HG03342 (cell line): ENCODE measurements at regions not wholly inside any gene's neighbourhood (a gene's known extent, or its start where the extent isn't known, plus 50 kb on each side); places are given as distances from the start of the nearest gene placed in this dataset.

Experiments used
- ATAC-seq: cut with Tn5 transposase; IDR thresholded peaks from one replicate; pipeline ENCODE4 v1.9.1; 2021; ENCODE audit warnings: mild to moderate bottlenecking, moderate library complexity; ENCODE audit not compliant: unreplicated experiment

- no peak for ATAC-seq
Measured at GRCh38 chr6:170022827-170023619, 267.9 kb downstream of the DLL1 start.

DNA sequence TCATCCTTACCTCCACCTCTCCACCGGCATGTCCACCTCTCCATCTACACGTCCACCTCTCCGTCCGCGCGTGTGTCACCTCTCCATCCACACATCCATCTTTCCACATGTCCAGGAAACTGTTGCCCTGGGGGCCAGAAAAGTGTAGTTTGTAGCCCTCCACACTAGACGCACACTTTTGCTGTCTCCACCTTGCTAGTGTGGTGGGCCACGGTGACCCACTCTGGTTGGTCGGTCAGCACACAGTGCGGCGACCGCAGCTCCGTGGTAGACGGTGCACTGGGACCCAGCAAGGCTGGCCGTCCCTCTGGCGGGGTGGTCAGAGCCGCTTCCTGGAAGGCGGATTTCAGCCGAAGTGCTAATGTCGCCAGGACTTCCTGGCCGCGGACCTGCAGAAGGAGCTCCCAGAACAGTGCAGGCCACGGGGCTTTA, 268.6 kb downstream of the DLL1 start:
- ATAC-seq: no peak

GRCh38 chr6:170021579-170021978, 269.3 kb downstream of the DLL1 start:
- ATAC-seq: no peak

DNA sequence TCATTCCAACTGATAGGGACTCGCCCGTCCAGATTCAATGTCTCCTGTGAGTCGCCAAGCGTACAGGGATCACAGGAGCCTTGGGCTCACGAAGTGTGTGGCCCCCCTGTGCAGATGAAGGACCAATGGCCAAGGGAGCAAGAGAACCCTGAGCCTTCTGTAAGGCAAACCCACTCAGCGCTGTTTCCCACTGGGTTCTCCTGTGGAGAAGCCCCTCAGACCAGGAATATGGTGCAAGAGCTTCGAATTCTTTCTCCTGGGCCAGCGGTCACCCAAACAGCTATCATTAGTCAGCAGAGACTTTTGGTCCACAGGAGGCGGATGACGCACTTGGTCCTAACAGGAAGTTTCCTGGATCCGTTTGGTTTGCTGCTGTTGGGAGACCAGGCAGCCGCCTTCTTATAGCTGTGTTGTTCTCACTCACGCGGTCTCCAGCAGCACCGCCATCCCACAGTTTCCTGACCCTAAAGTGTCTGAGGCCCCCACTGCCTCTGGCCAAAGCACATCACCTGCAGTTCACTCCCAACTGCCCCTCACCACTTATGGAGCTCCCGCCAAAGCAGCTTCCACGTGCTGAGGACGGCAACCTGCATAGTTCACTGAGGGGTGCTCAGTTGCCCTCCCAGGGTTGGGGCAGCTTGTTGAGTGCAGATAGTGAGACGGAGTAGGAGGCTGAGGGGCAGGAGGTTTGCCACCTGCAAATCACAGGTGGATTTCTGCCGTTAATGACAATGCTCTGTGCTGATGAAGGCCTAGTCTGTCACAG, 268.6 kb downstream of the ERMARD start:
- ATAC-seq: no peak

DNA sequence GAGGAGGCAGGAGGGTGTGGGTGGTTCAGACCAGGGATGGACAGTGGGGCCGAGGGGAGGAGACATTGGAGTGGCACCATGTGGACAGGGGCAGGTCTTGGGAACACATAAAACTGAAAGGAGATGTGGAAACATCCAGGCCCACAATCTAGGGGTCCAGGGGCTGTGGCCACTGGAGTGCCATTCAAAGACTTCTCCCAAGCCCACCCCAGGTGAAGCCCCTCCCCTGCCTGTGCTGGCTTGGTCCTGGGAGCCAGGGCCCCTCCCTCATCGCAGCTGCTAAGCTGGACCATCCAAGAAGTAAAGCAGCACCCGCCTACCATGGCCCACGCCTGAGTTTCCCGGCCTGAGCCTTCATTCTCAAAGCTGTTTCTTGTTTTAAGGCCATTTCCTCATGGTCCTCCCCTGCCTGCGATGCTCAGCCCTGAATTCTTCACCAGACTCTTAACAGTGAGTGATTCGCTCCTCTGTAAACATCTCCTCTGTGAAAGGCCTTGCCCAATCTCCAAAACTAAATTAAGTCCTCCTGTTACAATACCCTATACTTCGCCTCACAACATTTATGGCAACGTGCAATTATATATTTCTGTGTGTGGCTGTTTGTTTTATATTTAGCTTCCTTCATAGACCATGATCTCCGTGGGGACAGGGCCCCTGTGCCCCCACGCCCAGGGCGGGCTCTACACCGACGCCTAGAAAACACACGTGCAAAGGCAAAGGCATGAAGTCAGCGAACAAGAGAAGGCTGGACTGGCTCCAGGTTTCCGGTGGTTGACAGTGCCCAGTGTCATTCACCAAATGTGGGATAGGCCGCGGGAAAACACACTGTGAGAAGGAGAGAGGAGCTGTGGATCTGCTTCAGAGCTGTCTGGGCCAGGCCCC, 267.8 kb downstream of the ERMARD start:
- ATAC-seq: no peak

DNA sequence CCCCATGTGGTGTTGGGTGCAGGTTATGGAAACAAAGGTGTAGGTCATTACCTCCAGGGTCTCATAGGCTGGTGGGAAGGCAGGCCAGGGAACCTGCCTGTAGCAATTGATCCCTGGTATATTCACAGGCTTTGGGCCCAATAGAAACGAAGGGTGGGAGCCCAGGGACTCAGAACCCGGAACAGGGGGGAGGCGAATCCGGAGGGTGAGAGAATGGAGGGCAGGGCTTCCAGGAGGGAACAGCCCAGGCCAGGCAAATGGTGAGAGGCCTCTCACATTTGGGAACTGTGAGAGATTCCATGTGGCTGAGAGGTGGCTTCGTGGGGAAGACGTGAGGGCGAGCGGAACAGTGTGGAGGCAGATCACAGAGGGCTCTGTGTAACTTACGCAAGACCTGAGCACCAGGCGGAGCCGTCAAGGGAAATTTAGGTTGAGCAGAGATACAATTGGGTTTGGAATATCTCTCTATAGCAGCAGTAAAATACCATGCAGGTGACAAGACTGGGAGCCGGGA, 267.1 kb downstream of the ERMARD start:
- no peak for ATAC-seq

GRCh38 chr6:170017603-170018320, 266.3 kb downstream of the ERMARD start:
- ATAC-seq: no peak

- ATAC-seq: no peak
Measured at GRCh38 chr6:170013815-170014214, 262.4 kb downstream of the ERMARD start.

DNA sequence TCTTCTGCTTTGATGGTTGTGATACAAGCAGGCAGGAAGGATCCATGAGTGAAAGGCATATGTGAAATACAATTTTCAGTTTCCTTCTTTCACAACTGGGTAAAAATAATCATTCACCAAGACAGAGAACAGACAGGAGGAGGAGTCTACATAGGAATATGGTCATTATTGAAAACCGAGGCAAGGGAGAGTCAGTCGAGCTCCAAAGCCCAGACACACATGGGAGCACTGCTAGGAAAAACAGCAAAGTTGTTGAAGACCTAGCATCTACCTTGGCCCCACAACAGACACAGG, 260.6 kb downstream of the ERMARD start:
- no peak for ATAC-seq

DNA sequence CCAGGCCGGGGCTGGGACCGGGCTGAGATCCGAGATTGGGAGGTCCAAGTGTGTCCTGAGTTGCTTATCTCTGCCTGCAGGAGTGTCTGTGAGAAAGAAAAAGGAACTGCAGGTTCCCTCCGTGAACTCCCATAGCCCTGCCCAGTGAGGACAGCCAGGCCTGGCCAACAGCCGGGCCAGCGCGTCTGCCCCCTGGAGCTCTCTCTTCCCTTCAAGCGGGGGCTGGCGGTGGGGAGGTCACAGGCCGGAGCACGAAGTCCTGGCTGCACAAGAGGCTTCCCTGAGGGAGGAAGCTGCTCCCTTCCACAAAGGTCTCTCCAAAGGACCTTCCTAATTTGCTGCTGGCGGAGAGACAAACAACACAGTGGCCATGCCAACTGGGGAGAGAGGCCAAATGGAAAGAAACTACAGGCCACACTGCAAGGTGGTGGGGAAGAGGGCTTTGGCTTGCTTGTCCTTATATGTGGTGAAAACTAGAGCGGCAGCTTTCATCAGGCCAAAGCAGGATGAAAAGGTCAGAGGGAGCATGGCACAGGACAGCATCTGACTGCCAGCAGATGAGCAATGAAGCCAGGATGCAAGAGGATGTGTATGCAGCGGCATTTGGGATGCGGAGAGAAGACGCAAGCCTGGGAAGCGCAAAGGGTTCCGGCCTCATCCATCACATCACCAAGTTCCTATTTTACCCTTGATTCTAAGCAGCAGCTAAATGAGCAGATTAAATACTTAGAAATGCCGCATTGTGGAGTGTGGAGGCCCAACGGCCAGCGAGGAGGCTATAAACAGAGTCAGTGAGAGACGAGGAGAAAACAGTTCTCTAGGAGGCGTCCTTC, 260.0 kb downstream of the ERMARD start:
- ATAC-seq: no peak

- ATAC-seq: no peak
Measured at GRCh38 chr6:170010665-170011203, 259.3 kb downstream of the ERMARD start.

DNA sequence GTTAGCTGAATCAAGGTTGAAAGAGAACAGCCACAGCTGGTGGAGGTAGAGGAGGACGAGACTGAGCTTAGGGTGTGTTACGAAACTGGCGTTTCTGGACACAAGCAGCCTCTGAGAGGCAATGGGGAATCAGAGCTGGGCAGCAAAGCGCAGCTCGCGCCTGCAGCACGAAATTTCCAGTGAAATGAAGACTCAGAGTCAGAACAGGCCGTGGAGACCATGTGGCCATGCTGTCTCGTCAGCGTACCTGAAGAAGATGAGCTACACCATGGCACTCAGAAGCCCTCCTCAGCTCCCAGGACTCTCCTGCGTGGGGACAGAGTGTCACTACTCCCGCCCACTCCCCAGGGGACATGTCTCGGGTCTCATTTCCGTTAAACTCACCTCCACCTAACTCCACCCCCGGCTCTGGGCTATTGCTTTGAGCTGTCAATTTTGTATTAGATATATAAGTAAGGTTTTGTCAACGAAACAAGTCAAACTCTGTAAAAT, 256.9 kb downstream of the ERMARD start:
- ATAC-seq: no peak

GRCh38 chr6:170007468-170008293, 256.3 kb downstream of the ERMARD start:
- no peak for ATAC-seq

DNA sequence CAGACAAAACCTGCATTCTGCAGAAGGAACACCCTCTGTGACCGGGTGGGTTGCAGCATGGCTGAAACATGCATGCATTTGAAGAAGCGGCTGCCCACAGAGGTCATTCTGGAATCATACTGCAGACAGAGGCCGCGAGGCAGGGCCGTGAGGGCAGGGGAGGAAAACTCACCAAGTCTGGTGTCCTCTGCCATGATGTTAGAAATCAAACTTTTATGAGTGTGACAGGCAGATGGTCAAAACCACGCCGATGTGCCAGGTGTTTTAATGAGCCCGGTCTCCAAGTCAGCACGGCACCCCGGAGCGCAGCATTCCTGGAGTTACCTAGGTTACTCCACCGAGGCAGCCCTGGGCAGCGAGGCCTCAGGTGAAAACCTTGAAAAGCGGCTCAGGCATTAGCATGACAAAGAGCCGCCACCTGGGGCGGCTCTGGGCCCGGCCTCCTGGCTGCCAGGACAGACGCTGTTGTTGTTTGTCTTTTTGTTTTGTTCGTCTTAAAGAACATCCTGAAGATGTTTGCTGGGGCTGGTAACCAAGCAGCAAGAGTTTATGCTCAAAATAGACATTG, 255.6 kb downstream of the ERMARD start:
- no peak for ATAC-seq

DNA sequence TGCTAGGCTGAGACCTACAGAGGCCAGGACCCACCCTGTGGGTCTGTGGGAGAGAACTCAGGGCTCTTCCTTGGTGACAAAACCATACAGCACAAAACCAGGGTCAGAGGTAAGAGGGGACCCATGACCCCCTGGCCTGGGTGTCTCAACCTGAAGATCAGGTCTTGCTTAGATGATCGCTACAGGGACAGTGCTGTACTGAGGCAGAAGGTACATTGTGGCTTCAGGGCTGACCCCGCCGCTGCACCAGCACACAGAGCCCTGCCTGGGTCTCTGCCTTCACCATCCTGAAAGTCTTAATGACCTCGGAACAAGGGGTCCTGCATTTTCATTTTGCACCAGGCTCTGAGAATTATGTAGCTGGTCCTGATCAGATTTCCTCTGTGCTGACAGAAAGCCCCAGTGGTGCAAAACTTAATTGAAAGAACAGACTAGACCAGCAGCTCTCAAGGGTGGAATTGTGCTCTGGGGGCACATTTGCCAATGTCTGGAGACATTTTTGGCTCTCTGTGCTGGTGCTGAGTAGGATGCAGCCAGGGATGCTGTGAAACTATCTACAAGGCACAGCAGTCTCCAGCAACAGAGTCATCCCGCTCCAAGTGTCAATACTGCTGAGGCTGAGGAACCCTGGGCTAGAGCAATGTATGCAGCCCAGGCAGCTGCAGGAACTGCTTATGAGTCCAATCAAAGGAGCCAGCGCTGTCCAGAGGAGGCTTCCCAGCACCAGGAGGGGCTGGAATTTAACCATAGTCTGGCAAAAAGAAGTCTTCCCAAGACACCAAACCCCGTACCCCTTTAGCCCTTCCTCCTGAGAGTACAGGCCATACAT, 254.9 kb downstream of the ERMARD start:
- no peak for ATAC-seq

GRCh38 chr6:170005665-170006064, 254.2 kb downstream of the ERMARD start:
- ATAC-seq: no peak

DNA sequence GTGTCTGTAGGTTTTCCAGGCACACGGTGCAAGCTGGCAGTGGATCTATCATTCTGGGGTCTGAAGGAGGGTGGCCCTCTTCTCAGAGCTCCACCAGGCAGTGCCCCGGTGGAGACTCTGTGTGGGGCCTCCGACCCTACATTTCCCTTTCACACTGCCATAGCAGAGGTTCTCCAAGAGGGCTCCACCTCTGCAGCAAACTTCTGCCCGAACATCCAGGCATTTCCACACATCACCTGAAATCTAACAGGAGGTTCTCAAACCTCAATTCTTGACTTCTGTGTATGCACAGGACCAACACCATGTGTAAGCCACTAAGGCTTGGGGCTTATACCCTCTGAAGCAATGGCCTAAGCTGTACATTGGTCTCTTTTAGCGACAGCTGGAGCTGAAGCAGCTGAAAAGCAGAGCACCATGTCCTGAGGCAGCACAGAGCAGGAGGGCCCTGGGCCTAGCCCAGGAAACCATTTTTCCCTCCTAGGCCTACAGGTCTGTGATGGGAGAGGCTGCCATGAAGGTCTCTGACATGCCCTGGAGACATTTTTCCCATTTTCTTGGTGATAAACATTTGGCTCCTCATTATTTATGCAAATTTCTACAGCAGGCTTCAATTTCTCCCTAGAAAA, 253.3 kb downstream of the ERMARD start:
- no peak for ATAC-seq
